ENCODE measurements at regions not wholly inside any gene's neighbourhood (a gene's known extent, or its start where the extent isn't known, plus 50 kb on each side); places are given as distances from the start of the nearest gene placed in this dataset.

DNA sequence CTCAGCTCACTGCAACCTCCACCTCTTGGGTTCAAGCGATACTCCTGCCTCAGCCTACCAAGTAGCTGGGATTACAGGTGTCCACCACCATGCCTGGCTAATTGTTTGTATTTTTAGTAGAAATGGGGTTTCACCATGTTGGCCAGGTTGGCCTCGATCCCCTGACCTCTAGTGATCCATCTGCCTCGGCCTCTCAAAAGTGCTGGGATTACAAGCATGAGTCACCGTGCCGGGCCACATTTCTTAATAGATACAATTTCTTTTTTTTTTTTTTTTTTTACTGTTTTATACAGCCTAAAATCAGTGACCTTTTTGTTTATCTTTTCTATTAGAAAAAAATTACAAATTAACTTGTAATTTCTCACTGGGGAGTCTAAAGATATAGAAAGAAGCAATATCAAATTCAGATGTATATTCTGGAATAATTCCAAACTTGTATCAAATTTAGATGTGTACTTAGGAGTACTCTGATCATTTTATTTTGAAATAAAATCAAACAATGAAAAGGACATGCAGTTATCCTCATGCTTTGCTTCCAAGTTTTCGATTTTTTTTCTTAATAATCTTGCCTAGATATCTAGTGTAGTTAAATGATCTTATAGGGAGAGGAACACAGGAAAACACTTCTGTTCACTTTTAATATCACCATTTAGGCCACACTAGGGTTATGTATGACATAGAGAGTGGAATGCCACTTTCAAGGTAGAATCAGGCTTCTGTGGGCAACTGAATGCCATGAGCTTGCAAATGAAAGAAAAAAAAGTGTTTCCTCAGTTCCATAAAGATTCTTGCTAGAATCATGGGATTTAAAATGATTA lies 1089.3 kb downstream of the SUCLG1 start:
- ATAC-seq (no peak), DNase-seq (no peak)
- H3K4me3 ChIP-seq: no peak overlapping the region
- no peaks in the 10 kb centered on the region for H3K36me3 ChIP-seq
- no peaks in the 10 kb centered on the region for H3K27me3 ChIP-seq
- no peaks in the 10 kb centered on the region for H3K9me3 ChIP-seq
- no peak for TF ChIP-seq POLR2A (IDR thresholded peaks at IDR 0.05)
- TF ChIP-seq, protein P1, sequence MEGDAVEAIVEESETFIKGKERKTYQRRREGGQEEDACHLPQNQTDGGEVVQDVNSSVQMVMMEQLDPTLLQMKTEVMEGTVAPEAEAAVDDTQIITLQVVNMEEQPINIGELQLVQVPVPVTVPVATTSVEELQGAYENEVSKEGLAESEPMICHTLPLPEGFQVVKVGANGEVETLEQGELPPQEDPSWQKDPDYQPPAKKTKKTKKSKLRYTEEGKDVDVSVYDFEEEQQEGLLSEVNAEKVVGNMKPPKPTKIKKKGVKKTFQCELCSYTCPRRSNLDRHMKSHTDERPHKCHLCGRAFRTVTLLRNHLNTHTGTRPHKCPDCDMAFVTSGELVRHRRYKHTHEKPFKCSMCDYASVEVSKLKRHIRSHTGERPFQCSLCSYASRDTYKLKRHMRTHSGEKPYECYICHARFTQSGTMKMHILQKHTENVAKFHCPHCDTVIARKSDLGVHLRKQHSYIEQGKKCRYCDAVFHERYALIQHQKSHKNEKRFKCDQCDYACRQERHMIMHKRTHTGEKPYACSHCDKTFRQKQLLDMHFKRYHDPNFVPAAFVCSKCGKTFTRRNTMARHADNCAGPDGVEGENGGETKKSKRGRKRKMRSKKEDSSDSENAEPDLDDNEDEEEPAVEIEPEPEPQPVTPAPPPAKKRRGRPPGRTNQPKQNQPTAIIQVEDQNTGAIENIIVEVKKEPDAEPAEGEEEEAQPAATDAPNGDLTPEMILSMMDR (IDR thresholded peaks at IDR 0.05): no peak
- no peaks in the 10 kb centered on the region for H3K4me1 ChIP-seq
- intact Hi-C loops (cut with DNase I): loop anchor here in 1 of 10 donors (10.0 kb wide), 1 partner anchor 735 kb away; no protein-coding TSS in a partner anchor
- no peak overlapping the region for H3K27ac ChIP-seq
- 83 to 91% (median 86%) methylated on average over 6 of the region's 6 CpGs for WGBS, 4 donors

- no peak for ATAC-seq
- no peak for DNase-seq
- Histone ChIP-seq H3K27me3 (no peaks in the 10 kb centered on the region), H3K36me3 (no peaks in the 10 kb centered on the region), H3K27ac (no peak overlapping the region), H3K9me3 (no peaks in the 10 kb centered on the region), H3K4me3 (no peak overlapping the region), H3K4me1 (no peaks in the 10 kb centered on the region)
- TF ChIP-seq, protein P1 (IDR thresholded peaks at IDR 0.05): no peak
- no peak for TF ChIP-seq POLR2A (IDR thresholded peaks at IDR 0.05)
- 68 to 72% (median 71%) methylated on average over 3 of the region's 3 CpGs for WGBS, 4 donors
- intact Hi-C loops (cut with DNase I): no loop called here
Measured at GRCh38 chr2:83368916-83369315, 1090.2 kb downstream of the SUCLG1 start.

DNA sequence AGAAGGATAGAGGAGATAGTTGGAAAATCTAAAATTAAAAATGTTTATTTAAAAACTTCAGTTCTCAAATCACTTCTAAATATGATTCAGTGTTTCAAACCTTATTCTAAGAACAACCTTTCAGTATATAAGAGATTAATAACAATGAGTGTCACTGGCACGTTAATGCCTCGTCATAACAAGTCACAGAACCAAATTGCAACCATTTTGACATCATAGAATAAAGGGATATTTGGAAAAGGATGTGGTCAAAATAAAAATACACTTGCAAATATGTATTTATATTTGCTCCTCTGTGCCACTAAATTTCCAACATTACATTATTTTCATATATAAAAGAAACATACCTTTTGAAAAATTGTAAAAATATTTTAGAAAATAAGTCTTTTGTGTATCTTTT lies 1090.6 kb downstream of the SUCLG1 start:
- ATAC-seq: no peak
- no peaks in the 10 kb centered on the region for H3K27me3 ChIP-seq
- no peaks in the 10 kb centered on the region for H3K9me3 ChIP-seq
- intact Hi-C loops (cut with DNase I): no loop called here
- DNase-seq: no peak
- no peak overlapping the region for H3K4me3 ChIP-seq
- no peak overlapping the region for H3K27ac ChIP-seq
- 78 to 90% (median 82%) methylated on average over 2 of the region's 2 CpGs for WGBS, 4 donors
- no peaks in the 10 kb centered on the region for H3K4me1 ChIP-seq
- H3K36me3 ChIP-seq: no peaks in the 10 kb centered on the region
- TF ChIP-seq, protein P1 (IDR thresholded peaks at IDR 0.05): no peak
- no peak for TF ChIP-seq POLR2A (IDR thresholded peaks at IDR 0.05)

DNA sequence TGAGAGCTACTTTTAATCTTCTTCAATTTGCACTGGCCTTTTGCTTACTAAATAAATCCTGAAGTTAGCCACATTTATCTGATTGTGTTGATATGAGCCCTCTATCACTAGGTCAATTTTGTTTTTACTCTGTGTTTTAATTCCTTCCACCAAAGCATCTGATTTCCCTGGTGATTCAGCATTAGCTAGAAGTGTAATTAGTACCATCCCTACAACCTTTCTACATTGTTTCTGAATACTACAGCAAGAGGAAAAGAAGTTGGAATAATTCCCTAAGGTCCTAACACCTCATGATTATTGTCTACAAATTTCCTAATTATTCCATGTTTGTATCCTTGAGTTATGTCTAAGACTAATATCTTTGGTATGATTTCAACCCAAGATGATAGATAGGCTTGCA lies 1093.6 kb downstream of the SUCLG1 start:
- no peaks in the 10 kb centered on the region for H3K27me3 ChIP-seq
- TF ChIP-seq POLR2A (IDR thresholded peaks at IDR 0.05): no peak
- TF ChIP-seq, protein P1 (IDR thresholded peaks at IDR 0.05): no peak
- no peak for ATAC-seq
- H3K4me1 ChIP-seq: no peaks in the 10 kb centered on the region
- no peak overlapping the region for H3K27ac ChIP-seq
- no peaks in the 10 kb centered on the region for H3K9me3 ChIP-seq
- no peaks in the 10 kb centered on the region for H3K36me3 ChIP-seq
- H3K4me3 ChIP-seq: no peak overlapping the region
- intact Hi-C loops (cut with DNase I): no loop called here
- DNase-seq: no peak

Measured in heart left ventricle (tissue), 16 donors.